ENCODE measurements at regions not wholly inside any gene's neighbourhood (a gene's known extent, or its start where the extent isn't known, plus 50 kb on each side); places are given as distances from the start of the nearest gene placed in this dataset.

DNA sequence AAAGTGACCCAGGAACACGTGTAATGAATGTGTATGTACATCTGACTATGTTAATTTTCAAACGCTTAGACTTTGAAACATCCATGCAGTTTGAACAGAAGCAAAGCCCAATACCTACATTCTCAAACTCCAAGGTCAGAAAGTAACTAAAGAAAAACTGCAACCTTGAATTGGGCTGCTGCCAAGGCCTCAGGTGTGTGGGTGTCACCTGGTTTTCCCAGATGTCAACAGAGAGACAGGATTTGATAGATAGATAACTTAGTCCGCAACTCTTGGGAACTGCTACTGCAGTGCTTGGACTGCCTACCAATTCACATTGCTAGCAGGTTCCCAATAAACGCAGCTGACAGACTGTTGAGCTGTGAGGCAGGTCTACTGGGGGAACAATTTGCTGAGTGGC lies 78.7 kb upstream of the PAPOLG start:
- TF ChIP-seq, protein P1, sequence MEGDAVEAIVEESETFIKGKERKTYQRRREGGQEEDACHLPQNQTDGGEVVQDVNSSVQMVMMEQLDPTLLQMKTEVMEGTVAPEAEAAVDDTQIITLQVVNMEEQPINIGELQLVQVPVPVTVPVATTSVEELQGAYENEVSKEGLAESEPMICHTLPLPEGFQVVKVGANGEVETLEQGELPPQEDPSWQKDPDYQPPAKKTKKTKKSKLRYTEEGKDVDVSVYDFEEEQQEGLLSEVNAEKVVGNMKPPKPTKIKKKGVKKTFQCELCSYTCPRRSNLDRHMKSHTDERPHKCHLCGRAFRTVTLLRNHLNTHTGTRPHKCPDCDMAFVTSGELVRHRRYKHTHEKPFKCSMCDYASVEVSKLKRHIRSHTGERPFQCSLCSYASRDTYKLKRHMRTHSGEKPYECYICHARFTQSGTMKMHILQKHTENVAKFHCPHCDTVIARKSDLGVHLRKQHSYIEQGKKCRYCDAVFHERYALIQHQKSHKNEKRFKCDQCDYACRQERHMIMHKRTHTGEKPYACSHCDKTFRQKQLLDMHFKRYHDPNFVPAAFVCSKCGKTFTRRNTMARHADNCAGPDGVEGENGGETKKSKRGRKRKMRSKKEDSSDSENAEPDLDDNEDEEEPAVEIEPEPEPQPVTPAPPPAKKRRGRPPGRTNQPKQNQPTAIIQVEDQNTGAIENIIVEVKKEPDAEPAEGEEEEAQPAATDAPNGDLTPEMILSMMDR (IDR thresholded peaks at IDR 0.05; ENCODE audit: low read depth, low read length, poor library complexity, severe bottlenecking) = no peak
- no peak for TF ChIP-seq EZH2phosphoT487 (IDR thresholded peaks at IDR 0.05; ENCODE audit: borderline replicate concordance, low read length)

All from DOHH2 (cell line).